Prostate gland (tissue), 2 donors: ENCODE measurements at regions not wholly inside any gene's neighbourhood (a gene's known extent, or its start where the extent isn't known, plus 50 kb on each side); places are given as distances from the start of the nearest gene placed in this dataset.

Source experiments
- DNase-seq: peaks from one replicate; pipeline ENCODE4 v3.0.0-alpha.2; 2019; ENCODE audit warnings: low spot score
- H3K27ac ChIP-seq, 2 donors: fragments of 200-600 bp; sonication (generic); 2 replicates each; pipeline ENCODE4 v1.5.1; 2017 to 2019
- H3K27me3 ChIP-seq: fragments of 200-600 bp; sonication (generic); replicated peaks from 2 replicates; pipeline ENCODE4 v1.5.1; 2019; ENCODE audit not compliant: insufficient read depth
- H3K36me3 ChIP-seq, 2 donors: fragments of 200-600 bp; sonication (generic); 1 replicate in 1 of 2; 2 replicates in 1 of 2; pipeline versions ENCODE4 v1.5.1 to v1.8.1; 2017 to 2019
- H3K4me1 ChIP-seq: fragments of 200-600 bp; sonication (generic); replicated peaks from 2 replicates; pipeline ENCODE4 v1.5.1; 2019
- H3K4me3 ChIP-seq, 2 donors: fragments of 200-600 bp; sonication (generic); 2 replicates each; pipeline ENCODE4 v1.5.1; 2017 to 2019
- H3K9me3 ChIP-seq: fragments of 200-600 bp; sonication (generic); 2 replicates; pipeline ENCODE4 v1.5.1; 2017
- CTCF ChIP-seq, 4 experiments: fragments of 200-600 bp in 2 of 4; fragments of 450-650 bp in 2 of 4; sonication (generic) in 2 of 4; IDR thresholded peaks; 1 replicate in 3 of 4; 2 replicates in 1 of 4; pipeline ENCODE4 v1.5.1; 2016 to 2019; ENCODE audit warnings: antibody characterized with exemption in 4 of 4, mild to moderate bottlenecking in 2 of 4, moderate library complexity in 2 of 4
- POLR2A ChIP-seq: fragments of 450-650 bp; IDR thresholded peaks from one replicate; pipeline ENCODE4 v1.6.1; 2016; ENCODE audit warnings: antibody characterized with exemption, mild to moderate bottlenecking
- POLR2AphosphoS5 ChIP-seq: sonication (generic); formaldehyde crosslinking; IDR thresholded peaks from one replicate; pipeline ENCODE4 v1.6.1; 2017; ENCODE audit warnings: antibody characterized with exemption
- WGBS: methylation state at CpG from one replicate; pipeline ENCODE4 v1.1.5; 2018; 5-methylcytosine and 5-hydroxymethylcytosine counted together
- intact Hi-C: fragments of 100-400 bp; cut with DNase I; formaldehyde crosslinking; loops from one replicate; pipeline ENCODE4 v1.14.2; 2022

GRCh38 chr16:52149003-52149402 lies 397.9 kb downstream of the TOX3 start:
- TF ChIP-seq POLR2AphosphoS5 (no peak), POLR2A (no peak), CTCF (IDR thresholded peaks at IDR 0.05) (no peak)
- no peak overlapping the region for H3K27ac ChIP-seq
- WGBS: 77% methylated on average over 3 of the region's 3 CpGs
- no peaks in the 10 kb centered on the region for H3K27me3 ChIP-seq
- H3K36me3 ChIP-seq: no peaks in the 10 kb centered on the region
- intact Hi-C loops: no loop called here
- H3K4me1 ChIP-seq: no peaks in the 10 kb centered on the region
- H3K9me3 ChIP-seq: no peaks in the 10 kb centered on the region
- no peak overlapping the region for H3K4me3 ChIP-seq
- no peak for DNase-seq

- H3K27ac ChIP-seq: no peak overlapping the region
- H3K4me1 ChIP-seq: no peaks in the 10 kb centered on the region
- 62% methylated on average over 4 of the region's 4 CpGs for WGBS
- intact Hi-C loops: no loop called here
- H3K4me3 ChIP-seq: no peak overlapping the region
- no peak for DNase-seq
- TF ChIP-seq POLR2AphosphoS5: no peak
- no peak for TF ChIP-seq CTCF (IDR thresholded peaks at IDR 0.05)
- TF ChIP-seq POLR2A: no peak
- H3K9me3 ChIP-seq: no peaks in the 10 kb centered on the region
- no peaks in the 10 kb centered on the region for H3K27me3 ChIP-seq
- no peaks in the 10 kb centered on the region for H3K36me3 ChIP-seq
These were observed 405.1 kb downstream of the TOX3 start for GRCh38 chr16:52141871-52142270.

GRCh38 chr16:52128361-52128760 lies 418.6 kb downstream of the TOX3 start:
- no peaks in the 10 kb centered on the region for H3K27me3 ChIP-seq
- intact Hi-C loops: no loop called here
- no peak for DNase-seq
- H3K27ac ChIP-seq: no peak overlapping the region
- no peaks in the 10 kb centered on the region for H3K36me3 ChIP-seq
- WGBS: 46% methylated on average over 3 of the region's 3 CpGs
- no peaks in the 10 kb centered on the region for H3K9me3 ChIP-seq
- no peak for TF ChIP-seq POLR2A
- H3K4me1 ChIP-seq: no peaks in the 10 kb centered on the region
- no peak overlapping the region for H3K4me3 ChIP-seq

GRCh38 chr16:52123842-52124241 lies 423.1 kb downstream of the TOX3 start:
- no peak for DNase-seq
- H3K36me3 ChIP-seq: no peaks in the 10 kb centered on the region
- intact Hi-C loops: no loop called here
- no peaks in the 10 kb centered on the region for H3K9me3 ChIP-seq
- H3K4me3 ChIP-seq: no peak overlapping the region
- WGBS: 68% methylated on average over 1 of the region's 1 CpG
- no peaks in the 10 kb centered on the region for H3K27me3 ChIP-seq
- TF ChIP-seq POLR2A (no peak), POLR2AphosphoS5 (no peak), CTCF (IDR thresholded peaks at IDR 0.05) (no peak)
- no peaks in the 10 kb centered on the region for H3K4me1 ChIP-seq
- H3K27ac ChIP-seq: no peak overlapping the region

- no peaks in the 10 kb centered on the region for H3K9me3 ChIP-seq
- H3K36me3 ChIP-seq: no peaks in the 10 kb centered on the region
- intact Hi-C loops: no loop called here
- no peak overlapping the region for H3K4me3 ChIP-seq
- H3K4me1 ChIP-seq: no peaks in the 10 kb centered on the region
- 20% methylated on average over 2 of the region's 2 CpGs for WGBS
- no peak for DNase-seq
- no peak overlapping the region for H3K27ac ChIP-seq
- no peak for TF ChIP-seq POLR2AphosphoS5
- TF ChIP-seq CTCF (IDR thresholded peaks at IDR 0.05): no peak
- no peak for TF ChIP-seq POLR2A
- H3K27me3 ChIP-seq: no peaks in the 10 kb centered on the region
These were observed 423.7 kb downstream of the TOX3 start for GRCh38 chr16:52123061-52123839.
